Muscle layer of colon (tissue), 2 donors: ENCODE measurements at regions not wholly inside any gene's neighbourhood (a gene's known extent, or its start where the extent isn't known, plus 50 kb on each side); places are given as distances from the start of the nearest gene placed in this dataset.

Source experiments
- H3K27ac ChIP-seq: one replicate; pipeline ENCODE4 v1.7.0; 2013; ENCODE audit warnings: low read depth, mild to moderate bottlenecking, low read length, moderate library complexity
- H3K27me3 ChIP-seq, 2 donors: one replicate each; pipeline ENCODE4 v1.7.0; 2013; ENCODE audit warnings: low read length in 2 of 2, mild to moderate bottlenecking in 2 of 2; ENCODE audit not compliant: insufficient read depth in 2 of 2, control insufficient read depth in 1 of 2
- H3K36me3 ChIP-seq: one replicate; pipeline ENCODE4 v1.7.0; 2013; ENCODE audit warnings: mild to moderate bottlenecking, low read length; ENCODE audit not compliant: insufficient read depth
- H3K4me1 ChIP-seq: one replicate; pipeline ENCODE4 v1.7.0; 2013; ENCODE audit warnings: mild to moderate bottlenecking, low read length; ENCODE audit not compliant: insufficient read depth
- H3K4me3 ChIP-seq, 2 donors: one replicate each; pipeline ENCODE4 v1.7.0; 2013; ENCODE audit warnings: low read length in 2 of 2, low read depth in 1 of 2, mild to moderate bottlenecking in 1 of 2, moderate library complexity in 1 of 2
- H3K9ac ChIP-seq: one replicate; pipeline ENCODE4 v1.7.0; 2013; ENCODE audit warnings: low read length
- H3K9me3 ChIP-seq: one replicate; pipeline ENCODE4 v1.7.0; 2013; ENCODE audit warnings: mild to moderate bottlenecking, low read length
- donor health status: abdominal sarcoma.
- donor health status: Adenocarcinoma of cecum.

GRCh38 chr5:155746367-155747038 is 580.5 kb upstream of the SGCD start:
- H3K9ac ChIP-seq = no peak overlapping the region

GRCh38 chr5:155750101-155750500 is 576.9 kb upstream of the SGCD start:
- H3K27ac ChIP-seq = no peak overlapping the region
- no peaks in the 10 kb centered on the region for H3K36me3 ChIP-seq
- H3K4me3 ChIP-seq = no peak overlapping the region
- H3K9ac ChIP-seq = no peak overlapping the region
- H3K9me3 ChIP-seq = no peaks in the 10 kb centered on the region
- H3K4me1 ChIP-seq = no peaks in the 10 kb centered on the region
- no peaks in the 10 kb centered on the region for H3K27me3 ChIP-seq

More at GRCh38 chr5:155746367-155747038, 580.5 kb upstream of the SGCD start:
- no peak overlapping the region for H3K27ac ChIP-seq
- no peaks in the 10 kb centered on the region for H3K36me3 ChIP-seq
- H3K4me3 ChIP-seq = no peak overlapping the region
- no peaks in the 10 kb centered on the region for H3K27me3 ChIP-seq
- no peaks in the 10 kb centered on the region for H3K4me1 ChIP-seq
- no peaks in the 10 kb centered on the region for H3K9me3 ChIP-seq

- H3K9ac ChIP-seq = no peak overlapping the region
- no peak overlapping the region for H3K4me3 ChIP-seq
- H3K4me1 ChIP-seq = no peaks in the 10 kb centered on the region
- no peaks in the 10 kb centered on the region for H3K27me3 ChIP-seq
- no peaks in the 10 kb centered on the region for H3K36me3 ChIP-seq
- H3K27ac ChIP-seq = no peak overlapping the region
- no peaks in the 10 kb centered on the region for H3K9me3 ChIP-seq
These were observed 576.4 kb upstream of the SGCD start for GRCh38 chr5:155750571-155750970.

- Histone ChIP-seq H3K27me3 (no peaks in the 10 kb centered on the region), H3K36me3 (no peaks in the 10 kb centered on the region), H3K4me1 (no peaks in the 10 kb centered on the region), H3K27ac (no peak overlapping the region), H3K4me3 (no peak overlapping the region), H3K9me3 (no peaks in the 10 kb centered on the region), H3K9ac (no peak overlapping the region)
These were observed 572.9 kb upstream of the SGCD start for GRCh38 chr5:155753943-155754581.

GRCh38 chr5:155759252-155759651 is 567.7 kb upstream of the SGCD start:
- Histone ChIP-seq H3K27me3 (no peaks in the 10 kb centered on the region), H3K36me3 (no peaks in the 10 kb centered on the region), H3K27ac (no peak overlapping the region), H3K4me3 (no peak overlapping the region), H3K4me1 (no peaks in the 10 kb centered on the region), H3K9me3 (no peaks in the 10 kb centered on the region), H3K9ac (no peak overlapping the region)

GRCh38 chr5:155759984-155760383 is 567.0 kb upstream of the SGCD start:
- no peak overlapping the region for H3K4me3 ChIP-seq
- H3K36me3 ChIP-seq = no peaks in the 10 kb centered on the region
- H3K9me3 ChIP-seq = no peaks in the 10 kb centered on the region
- H3K4me1 ChIP-seq = no peaks in the 10 kb centered on the region
- no peak overlapping the region for H3K27ac ChIP-seq
- no peaks in the 10 kb centered on the region for H3K27me3 ChIP-seq
- H3K9ac ChIP-seq = no peak overlapping the region

DNA sequence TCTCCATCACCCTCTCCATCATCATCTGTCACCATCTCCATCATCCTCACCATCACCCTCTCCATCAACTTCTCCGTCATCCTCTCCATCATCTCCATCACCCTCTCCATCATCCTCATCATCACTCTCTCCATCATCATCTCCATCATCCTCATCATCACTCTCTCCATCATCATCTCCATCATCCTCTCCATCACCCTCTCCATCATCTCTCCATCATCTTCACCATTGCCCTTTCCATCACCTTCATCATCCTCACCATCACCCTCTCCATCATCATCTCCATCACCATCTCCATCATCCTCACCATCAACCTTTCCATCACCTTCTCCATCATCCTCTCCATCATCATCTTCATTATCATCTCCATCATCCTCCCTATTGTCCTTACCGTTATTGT is 565.5 kb upstream of the SGCD start:
- no peaks in the 10 kb centered on the region for H3K9me3 ChIP-seq
- no peaks in the 10 kb centered on the region for H3K4me1 ChIP-seq
- H3K4me3 ChIP-seq = no peak overlapping the region
- H3K27ac ChIP-seq = no peak overlapping the region
- no peaks in the 10 kb centered on the region for H3K27me3 ChIP-seq
- H3K9ac ChIP-seq = no peak overlapping the region
- H3K36me3 ChIP-seq = no peaks in the 10 kb centered on the region

DNA sequence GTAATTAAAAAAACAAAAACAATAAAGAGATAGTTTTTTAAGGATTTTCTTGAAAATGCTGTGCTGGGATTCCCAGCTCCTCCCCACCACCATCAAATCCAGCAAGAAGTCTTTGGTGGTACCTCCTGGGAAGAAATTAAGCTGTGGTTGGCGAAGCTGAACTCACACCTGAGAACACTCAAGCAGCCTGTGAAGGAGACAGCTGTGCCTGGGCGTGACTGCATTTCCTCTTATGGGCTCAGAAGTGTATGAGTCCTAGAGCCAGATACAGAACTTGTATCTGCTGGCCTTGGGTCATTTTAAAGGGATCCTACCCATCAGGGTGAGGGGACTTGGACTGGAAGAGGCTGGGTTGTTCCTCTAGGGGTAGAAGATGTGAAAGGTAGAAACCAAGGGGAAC is 561.2 kb upstream of the SGCD start:
- Histone ChIP-seq H3K4me1 (no peaks in the 10 kb centered on the region), H3K4me3 (no peak overlapping the region), H3K9ac (no peak overlapping the region), H3K27ac (no peak overlapping the region), H3K27me3 (no peaks in the 10 kb centered on the region), H3K9me3 (no peaks in the 10 kb centered on the region), H3K36me3 (no peaks in the 10 kb centered on the region)

GRCh38 chr5:155767470-155767869 is 559.5 kb upstream of the SGCD start:
- Histone ChIP-seq H3K36me3 (no peaks in the 10 kb centered on the region), H3K4me1 (no peaks in the 10 kb centered on the region), H3K9ac (no peak overlapping the region), H3K27ac (no peak overlapping the region), H3K27me3 (no peaks in the 10 kb centered on the region), H3K4me3 (no peak overlapping the region), H3K9me3 (no peaks in the 10 kb centered on the region)

DNA sequence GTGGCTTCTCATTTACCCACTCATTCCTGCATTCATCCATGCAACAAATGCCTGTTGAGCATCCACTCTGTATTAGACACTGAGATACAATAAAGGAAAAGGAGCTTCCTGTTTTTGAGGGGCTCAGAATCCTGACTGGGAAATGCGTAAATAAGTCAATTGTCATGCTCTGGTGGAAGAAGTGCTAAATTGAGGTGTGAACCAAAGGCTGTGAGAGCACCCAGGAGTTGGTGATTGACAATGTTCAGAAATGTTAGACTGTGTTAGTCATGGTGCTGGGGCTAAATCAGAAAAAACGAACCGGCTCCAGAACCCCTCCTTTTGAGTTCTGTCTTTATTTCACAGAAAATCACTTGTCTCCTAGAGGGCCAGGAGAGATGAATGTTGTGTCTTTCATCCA is 558.6 kb upstream of the SGCD start:
- Histone ChIP-seq H3K27me3 (no peaks in the 10 kb centered on the region), H3K9ac (no peak overlapping the region), H3K27ac (no peak overlapping the region)

DNA sequence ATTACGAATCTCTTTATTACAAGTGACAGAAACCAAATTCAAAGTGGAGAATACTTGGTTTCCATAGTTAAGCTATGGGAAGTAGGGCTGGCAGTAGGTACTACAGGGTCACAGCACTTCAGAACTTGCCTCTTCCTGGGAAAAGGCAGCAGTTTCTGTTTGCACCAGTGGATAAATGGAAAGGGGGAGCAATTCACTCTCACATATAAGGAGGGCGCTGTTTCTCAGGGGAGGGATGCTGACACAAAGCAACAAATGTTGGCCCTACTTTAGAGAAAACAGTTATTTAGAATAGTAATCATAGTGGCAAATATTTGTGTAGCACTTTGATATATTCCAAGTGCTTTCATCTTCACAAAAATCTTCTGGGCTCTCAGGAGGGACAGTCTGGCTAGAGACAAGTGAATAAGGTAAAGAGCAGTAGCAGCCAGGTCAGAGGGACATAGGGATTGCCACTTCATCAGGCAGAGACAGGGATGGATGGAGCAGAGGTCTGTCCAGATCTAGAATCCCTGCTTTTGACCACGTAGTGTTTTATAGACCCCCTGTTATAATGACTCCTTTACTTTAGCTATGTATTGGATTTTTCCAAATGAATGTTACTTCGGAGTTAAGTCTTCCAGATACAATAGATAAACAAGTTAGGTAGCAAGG is 554.8 kb upstream of the SGCD start:
- Histone ChIP-seq H3K36me3 (no peaks in the 10 kb centered on the region), H3K27me3 (no peaks in the 10 kb centered on the region), H3K27ac (no peak overlapping the region), H3K4me3 (no peak overlapping the region), H3K4me1 (no peaks in the 10 kb centered on the region), H3K9ac (no peak overlapping the region), H3K9me3 (no peaks in the 10 kb centered on the region)

More for the DNA sequence above, 558.6 kb upstream of the SGCD start:
- H3K4me1 ChIP-seq = no peaks in the 10 kb centered on the region
- no peak overlapping the region for H3K4me3 ChIP-seq
- H3K36me3 ChIP-seq = no peaks in the 10 kb centered on the region
- H3K9me3 ChIP-seq = no peaks in the 10 kb centered on the region
